ENCODE measurements at regions not wholly inside any gene's neighbourhood (a gene's known extent, or its start where the extent isn't known, plus 50 kb on each side); places are given as distances from the start of the nearest gene placed in this dataset.

DNA sequence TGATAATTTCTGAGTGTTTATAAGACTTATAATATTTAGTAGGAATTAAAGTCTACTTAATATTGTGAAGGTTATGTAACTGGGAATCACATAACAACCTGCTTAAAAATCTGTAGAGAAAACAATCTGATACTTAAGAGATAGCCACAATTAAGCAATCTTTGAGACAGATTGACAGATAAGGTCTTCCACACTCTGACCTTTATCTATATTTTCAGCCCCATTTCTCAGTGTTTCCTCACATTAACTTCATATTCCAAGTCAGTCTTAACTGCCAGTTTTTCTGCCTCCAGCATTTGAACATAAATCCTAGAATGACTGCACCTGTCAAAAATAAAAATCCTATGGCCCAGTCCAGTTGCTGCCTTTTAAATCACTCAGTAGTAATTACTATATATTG is 423.2 kb downstream of the PYDC2 start:
- H3K36me3 Mint-ChIP-seq (ENCODE audit: insufficient read depth), result no peaks in the 10 kb centered on the region
- no peaks in the 10 kb centered on the region for H3K9me3 Mint-ChIP-seq (ENCODE audit: low read depth)
- H3K4me1 Mint-ChIP-seq (ENCODE audit: low read depth), result peaks cover 2% of the 10 kb centered on the region
- TF ChIP-seq, protein P1, sequence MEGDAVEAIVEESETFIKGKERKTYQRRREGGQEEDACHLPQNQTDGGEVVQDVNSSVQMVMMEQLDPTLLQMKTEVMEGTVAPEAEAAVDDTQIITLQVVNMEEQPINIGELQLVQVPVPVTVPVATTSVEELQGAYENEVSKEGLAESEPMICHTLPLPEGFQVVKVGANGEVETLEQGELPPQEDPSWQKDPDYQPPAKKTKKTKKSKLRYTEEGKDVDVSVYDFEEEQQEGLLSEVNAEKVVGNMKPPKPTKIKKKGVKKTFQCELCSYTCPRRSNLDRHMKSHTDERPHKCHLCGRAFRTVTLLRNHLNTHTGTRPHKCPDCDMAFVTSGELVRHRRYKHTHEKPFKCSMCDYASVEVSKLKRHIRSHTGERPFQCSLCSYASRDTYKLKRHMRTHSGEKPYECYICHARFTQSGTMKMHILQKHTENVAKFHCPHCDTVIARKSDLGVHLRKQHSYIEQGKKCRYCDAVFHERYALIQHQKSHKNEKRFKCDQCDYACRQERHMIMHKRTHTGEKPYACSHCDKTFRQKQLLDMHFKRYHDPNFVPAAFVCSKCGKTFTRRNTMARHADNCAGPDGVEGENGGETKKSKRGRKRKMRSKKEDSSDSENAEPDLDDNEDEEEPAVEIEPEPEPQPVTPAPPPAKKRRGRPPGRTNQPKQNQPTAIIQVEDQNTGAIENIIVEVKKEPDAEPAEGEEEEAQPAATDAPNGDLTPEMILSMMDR (IDR thresholded peaks at IDR 0.05; ENCODE audit: unreplicated experiment), result no peak
- DNase-seq (ENCODE audit: low spot score, unreplicated experiment), result no peak
- H3K4me3 Mint-ChIP-seq (ENCODE audit: low read depth), result no peak overlapping the region
- H3K27me3 Mint-ChIP-seq, result no peaks in the 10 kb centered on the region
- H3K27ac Mint-ChIP-seq, result no peak overlapping the region

DNA sequence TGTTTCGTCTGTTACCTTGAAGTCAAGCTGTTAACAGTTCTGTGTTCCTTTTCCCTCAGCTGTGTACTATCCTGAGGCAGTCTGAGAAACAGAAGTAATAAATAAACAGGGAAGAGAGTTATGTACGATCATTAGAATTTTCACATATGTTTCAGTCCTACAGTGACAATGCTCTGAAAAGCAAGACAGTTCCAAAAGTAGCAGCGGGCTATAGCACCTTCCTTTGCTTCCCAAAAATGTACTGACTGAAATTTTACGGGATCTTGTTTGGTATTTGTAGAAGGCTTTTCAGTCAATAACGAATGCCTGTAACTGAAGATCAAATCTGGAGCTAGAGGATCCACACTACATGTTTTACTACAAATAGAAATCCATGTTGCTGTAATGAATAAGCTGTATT is 428.1 kb downstream of the PYDC2 start:
- TF ChIP-seq, protein P1 (IDR thresholded peaks at IDR 0.05; ENCODE audit: unreplicated experiment), result no peak
- peaks cover 10% of the 10 kb centered on the region for H3K4me1 Mint-ChIP-seq (ENCODE audit: low read depth)
- H3K9me3 Mint-ChIP-seq (ENCODE audit: low read depth), result no peaks in the 10 kb centered on the region
- H3K27me3 Mint-ChIP-seq, result no peaks in the 10 kb centered on the region
- H3K4me3 Mint-ChIP-seq (ENCODE audit: low read depth), result no peak overlapping the region
- H3K27ac Mint-ChIP-seq, result no peak overlapping the region
- no peak for DNase-seq (ENCODE audit: low spot score, unreplicated experiment)
- no peaks in the 10 kb centered on the region for H3K36me3 Mint-ChIP-seq (ENCODE audit: insufficient read depth)

DNA sequence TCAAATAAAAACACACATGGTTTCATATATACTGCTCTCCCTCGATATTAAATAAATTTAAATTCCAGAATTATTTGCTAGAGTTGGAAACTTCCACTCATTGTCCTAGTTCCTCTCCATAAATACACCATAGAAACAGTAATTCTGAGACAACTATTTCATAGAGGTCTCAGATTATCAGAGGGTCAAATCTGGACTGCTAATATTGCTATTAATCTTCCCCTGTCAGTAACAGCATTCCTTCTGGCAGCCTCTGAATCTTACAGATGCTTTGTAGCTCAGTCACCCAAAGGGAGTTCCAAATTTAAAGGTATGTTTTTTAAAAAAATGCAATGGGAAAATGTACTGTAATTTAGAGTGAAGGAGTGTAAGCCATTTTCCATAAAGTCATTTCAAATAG is 428.8 kb downstream of the PYDC2 start:
- Mint-ChIP-seq H3K27ac (no peak overlapping the region), H3K4me1 (ENCODE audit: low read depth) (peaks cover 16% of the 10 kb centered on the region), H3K9me3 (ENCODE audit: low read depth) (no peaks in the 10 kb centered on the region), H3K27me3 (no peaks in the 10 kb centered on the region), H3K36me3 (ENCODE audit: insufficient read depth) (no peaks in the 10 kb centered on the region), H3K4me3 (ENCODE audit: low read depth) (no peak overlapping the region)
- TF ChIP-seq, protein P1 (IDR thresholded peaks at IDR 0.05; ENCODE audit: unreplicated experiment), result no peak
- DNase-seq (ENCODE audit: low spot score, unreplicated experiment), result no peak

DNA sequence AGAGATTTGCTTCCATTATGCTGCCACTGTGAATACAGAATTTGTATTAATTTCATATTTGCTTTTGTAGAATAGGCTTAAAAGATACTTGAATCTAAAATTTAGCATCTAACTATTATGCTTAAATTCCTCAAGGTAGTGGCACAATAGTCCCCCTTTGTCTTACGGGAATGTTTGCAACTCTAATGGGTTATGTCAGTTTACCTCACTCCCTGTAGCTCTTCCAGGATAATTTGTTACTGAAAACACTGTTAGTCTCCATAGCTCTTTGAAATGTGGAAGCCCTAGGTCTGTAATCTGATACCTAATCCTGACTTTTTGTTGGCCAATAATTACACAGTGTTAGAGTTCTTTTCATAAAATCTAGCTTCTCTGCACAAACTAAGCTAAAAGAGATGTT is 433.4 kb downstream of the PYDC2 start:
- H3K27ac Mint-ChIP-seq, result no peak overlapping the region
- H3K36me3 Mint-ChIP-seq (ENCODE audit: insufficient read depth), result no peaks in the 10 kb centered on the region
- TF ChIP-seq, protein P1 (IDR thresholded peaks at IDR 0.05; ENCODE audit: unreplicated experiment), result no peak
- no peak for DNase-seq (ENCODE audit: low spot score, unreplicated experiment)
- peaks cover 22% of the 10 kb centered on the region for H3K4me1 Mint-ChIP-seq (ENCODE audit: low read depth)
- no peaks in the 10 kb centered on the region for H3K27me3 Mint-ChIP-seq
- H3K4me3 Mint-ChIP-seq (ENCODE audit: low read depth), result no peak overlapping the region
- no peaks in the 10 kb centered on the region for H3K9me3 Mint-ChIP-seq (ENCODE audit: low read depth)

DNA sequence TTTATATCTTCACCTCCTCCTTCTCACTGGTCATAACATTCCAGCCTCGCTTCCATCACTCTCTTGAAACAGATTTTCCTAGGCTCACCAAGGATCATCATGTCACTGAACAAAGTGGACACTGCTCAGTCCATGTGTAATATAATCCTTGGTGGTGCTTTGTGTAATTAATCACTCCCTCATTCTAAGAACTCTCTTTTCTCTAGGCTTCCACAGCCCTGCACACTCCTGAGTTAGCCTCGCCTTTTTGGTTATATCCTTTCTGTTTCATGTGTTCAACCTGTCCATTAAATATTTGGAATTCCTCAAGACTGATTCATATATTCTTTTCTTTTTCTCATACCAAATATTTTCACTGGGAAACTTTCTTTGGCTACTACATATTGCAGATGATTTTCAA is 440.8 kb downstream of the PYDC2 start:
- no peaks in the 10 kb centered on the region for H3K36me3 Mint-ChIP-seq (ENCODE audit: insufficient read depth)
- no peaks in the 10 kb centered on the region for H3K9me3 Mint-ChIP-seq (ENCODE audit: low read depth)
- H3K27ac Mint-ChIP-seq, result no peak overlapping the region
- H3K4me1 Mint-ChIP-seq (ENCODE audit: low read depth), result no peaks in the 10 kb centered on the region
- H3K27me3 Mint-ChIP-seq, result no peaks in the 10 kb centered on the region
- TF ChIP-seq, protein P1 (IDR thresholded peaks at IDR 0.05; ENCODE audit: unreplicated experiment), result no peak
- no peak for DNase-seq (ENCODE audit: low spot score, unreplicated experiment)
- no peak overlapping the region for H3K4me3 Mint-ChIP-seq (ENCODE audit: low read depth)
